OCI-LY3 (cell line): ENCODE measurements at regions not wholly inside any gene's neighbourhood (a gene's known extent, or its start where the extent isn't known, plus 50 kb on each side); places are given as distances from the start of the nearest gene placed in this dataset.
A peak's percentile ranks its signal among the peaks of the same experiment; 100 is the strongest.

ENCODE experiments used
- H2AFZ ChIP-seq: fragments of 200-600, 300-600 bp; shearing (Covaris generic); 2 replicates; pipeline ENCODE4 v1.6.0; 2014; ENCODE audit warnings: antibody characterized with exemption, low read depth, low read length
- H3K27ac ChIP-seq: fragments of 200-600, 300-600 bp; sonication (generic); 2 replicates; pipeline ENCODE4 v1.5.1; 2014; ENCODE audit warnings: mild to moderate bottlenecking, low read length, moderate library complexity, mixed read lengths
- H3K27me3 ChIP-seq: fragments of 200-600, 300-600 bp; sonication (generic); 2 replicates; pipeline ENCODE4 v1.6.1; 2014; ENCODE audit warnings: low read depth, low read length, mixed read lengths
- H3K36me3 ChIP-seq: fragments of 200-600, 300-600 bp; sonication (generic); replicated peaks from 2 replicates; pipeline ENCODE3; 2014; ENCODE audit warnings: low read depth, low read length, mixed read lengths
- H3K4me1 ChIP-seq: fragments of 300-600, 200-600 bp; sonication (generic); 2 replicates; pipeline ENCODE4 v1.6.1; 2014; ENCODE audit warnings: low read length, mixed read lengths
- H3K4me2 ChIP-seq: fragments of 200-600, 300-600 bp; sonication (generic); 2 replicates; pipeline ENCODE4 v1.6.1; 2014; ENCODE audit warnings: low read length, mixed read lengths
- H3K4me3 ChIP-seq: fragments of 300-600, 200-600 bp; sonication (generic); 2 replicates; pipeline ENCODE4 v1.5.1; 2014; ENCODE audit warnings: antibody characterized with exemption, mild to moderate bottlenecking, low read length, moderate library complexity
- H3K79me2 ChIP-seq: fragments of 300-600, 200-600 bp; shearing (Covaris generic); 2 replicates; pipeline ENCODE4 v1.6.1; 2014; ENCODE audit warnings: mild to moderate bottlenecking, low read length, mixed read lengths
- H3K9ac ChIP-seq: fragments of 300-600, 200-600 bp; shearing (Covaris generic); 2 replicates; pipeline ENCODE4 v1.6.0; 2014; ENCODE audit warnings: mild to moderate bottlenecking, low read length, moderate library complexity
- H3K9me3 ChIP-seq: fragments of 200-600, 300-600 bp; shearing (Covaris generic); 2 replicates; pipeline ENCODE4 v1.6.1; 2014; ENCODE audit warnings: low read length, mixed read lengths; ENCODE audit not compliant: insufficient read depth
- H4K20me1 ChIP-seq: fragments of 200-600, 300-600 bp; sonication (generic); 2 replicates; pipeline ENCODE4 v1.6.1; 2016; ENCODE audit warnings: low read length, mixed read lengths; ENCODE audit not compliant: insufficient read depth
- EZH2phosphoT487 ChIP-seq: fragments of 200-600 bp; shearing (Covaris generic); IDR thresholded peaks from 2 replicates; pipeline ENCODE4 v1.6.1; 2018; ENCODE audit warnings: antibody characterized with exemption, mixed run types, low read depth
- TF ChIP-seq, protein P1 (sequence below): fragments of 200-600, 300-600 bp; sonication (generic); IDR thresholded peaks from 2 replicates; pipeline ENCODE4 v1.5.1; 2014; ENCODE audit warnings: antibody characterized with exemption, low read length, low read depth

DNA sequence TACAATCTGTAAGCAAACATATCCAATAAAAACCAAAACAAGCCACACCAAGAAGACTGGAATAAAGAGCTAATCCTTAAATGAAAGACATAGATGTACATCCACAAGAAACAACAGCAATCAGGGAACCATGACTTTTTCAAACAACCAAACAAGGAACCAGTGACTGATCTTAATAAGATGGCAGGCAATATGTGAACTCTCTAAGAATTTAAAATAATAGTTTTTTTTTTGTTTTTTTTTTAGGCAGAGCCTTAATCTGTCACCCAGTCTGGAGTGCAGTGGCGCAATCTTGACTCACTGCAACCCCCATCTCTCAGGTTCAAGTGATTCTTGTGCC is 52.9 kb upstream of the CAPRIN2 start:
- 0 out of 2 replicates have a peak overlapping the region, but pooled peaks have one; percentile 32 for H2AFZ ChIP-seq
- H4K20me1 ChIP-seq = no peaks in the 10 kb centered on the region
- H3K79me2 ChIP-seq = no peaks in the 10 kb centered on the region
- H3K36me3 ChIP-seq = no peaks in the 10 kb centered on the region
- TF ChIP-seq EZH2phosphoT487 = no peak
- no peak overlapping the region for H3K9ac ChIP-seq
- no peaks in the 10 kb centered on the region for H3K9me3 ChIP-seq
- H3K4me1 ChIP-seq = peaks cover 4% of the 10 kb centered on the region; the same call in 1 of the 2 replicates
- no peaks in the 10 kb centered on the region; the same call in 1 of the 2 replicates for H3K27me3 ChIP-seq
- no peak overlapping the region for H3K27ac ChIP-seq
- no peak overlapping the region for H3K4me3 ChIP-seq
- H3K4me2 ChIP-seq = no peak overlapping the region

DNA sequence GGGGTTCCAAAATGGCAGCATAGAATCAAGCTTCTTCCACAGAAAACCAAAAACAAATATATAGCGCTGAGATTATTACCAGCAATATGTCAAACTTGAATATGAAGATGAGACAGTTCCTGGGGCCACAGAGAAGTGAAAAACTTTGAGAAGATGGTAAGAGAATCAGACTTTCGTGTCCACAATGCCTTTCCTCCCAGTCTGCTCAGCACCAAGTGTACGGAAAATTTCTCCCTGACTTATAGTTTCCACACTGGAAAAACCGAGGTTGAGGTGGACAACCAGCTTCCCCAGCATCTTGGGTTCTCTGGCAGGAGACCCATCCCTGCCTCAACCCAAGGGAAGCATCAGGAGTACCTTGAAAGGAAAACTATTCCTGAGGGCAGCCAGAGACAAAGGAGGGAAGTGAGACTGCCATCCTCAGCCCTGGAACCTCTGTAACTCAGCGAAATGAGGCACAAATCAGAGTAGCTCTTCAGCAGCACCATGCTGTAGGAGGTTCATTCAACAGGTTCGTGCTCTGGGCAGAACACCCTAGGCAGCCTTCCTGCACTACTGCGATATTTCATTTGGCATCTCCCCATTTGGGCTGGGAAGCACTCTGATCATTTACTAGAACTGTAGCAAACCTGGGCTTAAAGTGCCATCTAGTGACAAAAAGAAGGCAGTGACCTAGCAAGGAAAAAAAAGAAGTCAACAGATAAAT is 52.4 kb upstream of the CAPRIN2 start:
- TF ChIP-seq EZH2phosphoT487 = no peak
- TF ChIP-seq, protein P1, sequence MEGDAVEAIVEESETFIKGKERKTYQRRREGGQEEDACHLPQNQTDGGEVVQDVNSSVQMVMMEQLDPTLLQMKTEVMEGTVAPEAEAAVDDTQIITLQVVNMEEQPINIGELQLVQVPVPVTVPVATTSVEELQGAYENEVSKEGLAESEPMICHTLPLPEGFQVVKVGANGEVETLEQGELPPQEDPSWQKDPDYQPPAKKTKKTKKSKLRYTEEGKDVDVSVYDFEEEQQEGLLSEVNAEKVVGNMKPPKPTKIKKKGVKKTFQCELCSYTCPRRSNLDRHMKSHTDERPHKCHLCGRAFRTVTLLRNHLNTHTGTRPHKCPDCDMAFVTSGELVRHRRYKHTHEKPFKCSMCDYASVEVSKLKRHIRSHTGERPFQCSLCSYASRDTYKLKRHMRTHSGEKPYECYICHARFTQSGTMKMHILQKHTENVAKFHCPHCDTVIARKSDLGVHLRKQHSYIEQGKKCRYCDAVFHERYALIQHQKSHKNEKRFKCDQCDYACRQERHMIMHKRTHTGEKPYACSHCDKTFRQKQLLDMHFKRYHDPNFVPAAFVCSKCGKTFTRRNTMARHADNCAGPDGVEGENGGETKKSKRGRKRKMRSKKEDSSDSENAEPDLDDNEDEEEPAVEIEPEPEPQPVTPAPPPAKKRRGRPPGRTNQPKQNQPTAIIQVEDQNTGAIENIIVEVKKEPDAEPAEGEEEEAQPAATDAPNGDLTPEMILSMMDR = peak; percentile 88
- Histone ChIP-seq H4K20me1 (no peaks in the 10 kb centered on the region), H3K4me2 (peak overlapping the region; percentile 62), H3K9me3 (no peaks in the 10 kb centered on the region), H3K4me1 (peaks cover 4% of the 10 kb centered on the region; the same call in 1 of the 2 replicates), H3K9ac (no peak overlapping the region), H3K4me3 (peak overlapping the region; percentile 56; the same call in 1 of the 2 replicates), H3K27me3 (no peaks in the 10 kb centered on the region; the same call in 1 of the 2 replicates), H3K27ac (no peak overlapping the region), H3K79me2 (no peaks in the 10 kb centered on the region), H2AFZ (peak overlapping the region; percentile 32; the same call in 1 of the 2 replicates), H3K36me3 (no peaks in the 10 kb centered on the region)

DNA sequence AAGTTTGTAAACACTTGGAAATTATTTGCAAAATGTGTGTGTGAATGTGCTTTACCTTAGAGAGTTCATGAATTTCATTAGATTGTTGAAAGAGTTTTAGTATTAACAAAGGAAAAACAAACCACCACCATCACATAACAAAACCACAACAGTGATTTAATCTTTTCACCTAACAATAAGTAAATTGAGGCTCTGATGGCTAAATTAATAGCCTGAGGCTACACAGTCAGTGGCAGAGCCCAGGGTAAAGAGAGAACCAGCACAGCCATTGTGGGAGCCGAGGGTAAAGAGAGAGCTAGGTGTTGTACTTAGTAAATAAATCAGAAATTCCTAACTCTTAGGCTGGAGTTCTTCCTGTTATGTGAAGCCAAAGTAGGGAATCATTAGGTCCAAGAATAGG is 51.2 kb upstream of the CAPRIN2 start:
- no peak for TF ChIP-seq EZH2phosphoT487
- TF ChIP-seq, protein P1 = no peak
- Histone ChIP-seq H3K4me2 (no peak overlapping the region), H3K4me3 (no peak overlapping the region), H2AFZ (no peak overlapping the region), H3K9me3 (no peaks in the 10 kb centered on the region), H3K36me3 (no peaks in the 10 kb centered on the region), H3K4me1 (peaks cover 4% of the 10 kb centered on the region; the same call in 1 of the 2 replicates), H3K27ac (no peak overlapping the region), H3K27me3 (no peaks in the 10 kb centered on the region; the same call in 1 of the 2 replicates), H3K79me2 (no peaks in the 10 kb centered on the region), H4K20me1 (no peaks in the 10 kb centered on the region), H3K9ac (no peak overlapping the region)
